ENCODE measurements at regions not wholly inside any gene's neighbourhood (a gene's known extent, or its start where the extent isn't known, plus 50 kb on each side); places are given as distances from the start of the nearest gene placed in this dataset.

DNA sequence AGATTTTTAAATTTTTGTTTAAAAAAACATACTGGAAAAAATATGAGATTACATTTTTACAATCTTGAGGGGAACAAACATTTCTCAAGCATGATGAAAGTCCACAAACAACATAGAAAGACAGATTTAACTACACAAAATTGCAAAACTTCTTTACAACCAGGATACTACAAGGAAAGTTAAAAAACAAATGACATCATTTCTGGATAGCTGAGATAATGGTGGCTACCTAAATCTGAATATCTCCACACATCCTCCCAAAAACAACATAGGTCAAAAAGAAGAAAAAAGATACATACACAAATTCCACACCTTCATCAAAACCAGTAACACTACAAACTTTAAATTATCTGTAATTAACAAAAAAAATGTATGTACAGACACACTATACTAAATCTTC is 120.8 kb upstream of the TNPO1 start:
- no peak for TF ChIP-seq CTCF (IDR thresholded peaks at IDR 0.05 in 8 of 11, conservative IDR thresholded peaks at IDR 0.05 in 3 of 11)
- TF ChIP-seq POLR2AphosphoS5 (IDR thresholded peaks at IDR 0.05) = no peak
